LoVo (cell line): ENCODE measurements at regions not wholly inside any gene's neighbourhood (a gene's known extent, or its start where the extent isn't known, plus 50 kb on each side); places are given as distances from the start of the nearest gene placed in this dataset.

ENCODE experiments used
- DNase-seq: peaks from one replicate; pipeline ENCODE4 v3.0.0-alpha.2; 2016; ENCODE audit warnings: low spot score

- DNase-seq: no peak
These were observed 115.0 kb downstream of the RIPK4 start for GRCh38 chr21:41651830-41652229.

DNA sequence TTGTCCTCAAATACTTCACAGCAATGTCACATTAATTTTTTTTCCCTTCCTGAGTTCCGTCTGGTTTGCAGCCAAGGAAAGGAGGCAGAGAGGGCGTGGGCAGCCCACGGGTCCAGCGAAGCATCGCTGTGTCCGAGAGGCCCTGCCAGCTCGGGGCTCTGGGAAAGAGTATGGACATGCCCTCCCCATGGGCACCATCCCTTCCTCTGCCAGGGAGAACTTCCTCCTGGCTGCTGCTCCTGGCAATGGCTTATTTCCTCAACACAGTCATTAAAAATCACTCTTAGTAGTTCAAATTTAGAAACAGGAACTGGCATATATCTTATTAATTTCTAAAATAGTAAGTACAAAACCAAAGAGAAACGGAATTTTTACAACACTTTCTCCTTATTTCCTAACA, 115.4 kb downstream of the RIPK4 start:
- no peak for DNase-seq

DNA sequence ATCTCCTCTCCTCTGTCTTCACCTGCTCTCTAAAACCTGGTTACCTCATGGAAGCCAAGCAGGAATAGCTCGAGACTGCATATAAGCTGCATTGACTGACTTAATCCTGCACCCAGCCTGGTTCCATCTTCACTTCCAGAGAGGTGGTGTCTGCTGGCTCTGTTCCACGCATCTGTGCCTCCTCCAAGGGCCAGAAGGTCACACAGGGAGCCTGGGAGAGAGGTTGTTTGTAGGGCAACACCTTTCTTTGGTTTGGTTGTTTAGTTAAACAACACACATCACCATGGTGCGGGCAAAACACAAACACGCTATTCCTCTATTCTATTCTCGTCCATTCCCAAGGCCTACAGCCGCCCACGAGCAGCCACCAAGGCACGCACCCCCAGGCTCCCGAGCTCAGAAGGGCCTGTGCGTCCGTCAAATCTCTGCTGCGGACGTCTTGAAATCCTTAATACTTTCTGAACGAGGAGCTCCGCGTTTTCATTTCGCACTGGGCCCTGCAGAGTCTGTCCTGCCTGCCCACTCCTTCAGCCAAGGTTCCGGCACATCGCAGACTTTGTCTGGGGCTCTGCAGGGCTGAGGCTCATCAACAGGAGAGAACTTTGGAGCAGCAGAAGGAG, 116.2 kb downstream of the RIPK4 start:
- DNase-seq: no peak

DNA sequence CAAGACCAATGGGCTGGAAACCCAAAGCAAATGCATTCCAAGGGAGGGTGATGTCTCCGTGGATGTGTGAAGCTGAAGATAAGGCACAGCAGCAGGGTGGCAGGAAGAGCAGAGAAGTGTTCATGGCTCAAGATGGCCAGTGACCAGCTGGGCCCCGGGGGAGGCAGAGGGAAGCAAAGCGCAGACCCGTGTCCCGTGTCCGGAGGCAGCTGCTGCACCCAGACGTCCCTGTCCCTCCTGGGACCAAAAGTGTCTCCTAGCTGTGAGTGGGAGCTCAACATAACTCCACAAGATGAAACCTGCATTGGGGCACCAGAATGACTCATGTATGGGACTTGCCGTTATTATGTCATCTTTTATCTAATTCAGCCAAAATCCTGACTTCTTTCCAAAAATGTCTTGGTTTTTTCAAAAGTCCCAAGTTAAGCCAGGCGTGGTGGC, 118.2 kb downstream of the RIPK4 start:
- DNase-seq: no peak

GRCh38 chr21:41647806-41648561, 118.9 kb downstream of the RIPK4 start:
- no peak for DNase-seq

GRCh38 chr21:41643246-41643966, 123.4 kb downstream of the RIPK4 start:
- DNase-seq: no peak

GRCh38 chr21:41641821-41642701, 124.8 kb downstream of the RIPK4 start:
- DNase-seq: peak; percentile 53

DNA sequence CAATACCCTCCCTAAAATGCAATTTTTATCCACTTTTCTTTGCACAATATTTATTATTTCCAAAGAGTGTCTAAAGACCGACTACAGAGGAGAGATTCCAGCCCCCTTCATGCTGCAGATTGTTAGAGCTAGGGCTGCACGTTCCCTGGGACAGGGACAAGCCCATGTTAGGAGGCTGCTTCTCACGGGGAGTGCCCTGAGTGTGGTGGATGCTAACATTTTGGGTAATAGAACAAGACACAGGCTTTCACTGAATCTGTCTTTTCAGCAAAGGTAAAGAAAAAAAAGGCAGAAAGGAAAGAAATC, 125.4 kb downstream of the RIPK4 start:
- no peak for DNase-seq

DNA sequence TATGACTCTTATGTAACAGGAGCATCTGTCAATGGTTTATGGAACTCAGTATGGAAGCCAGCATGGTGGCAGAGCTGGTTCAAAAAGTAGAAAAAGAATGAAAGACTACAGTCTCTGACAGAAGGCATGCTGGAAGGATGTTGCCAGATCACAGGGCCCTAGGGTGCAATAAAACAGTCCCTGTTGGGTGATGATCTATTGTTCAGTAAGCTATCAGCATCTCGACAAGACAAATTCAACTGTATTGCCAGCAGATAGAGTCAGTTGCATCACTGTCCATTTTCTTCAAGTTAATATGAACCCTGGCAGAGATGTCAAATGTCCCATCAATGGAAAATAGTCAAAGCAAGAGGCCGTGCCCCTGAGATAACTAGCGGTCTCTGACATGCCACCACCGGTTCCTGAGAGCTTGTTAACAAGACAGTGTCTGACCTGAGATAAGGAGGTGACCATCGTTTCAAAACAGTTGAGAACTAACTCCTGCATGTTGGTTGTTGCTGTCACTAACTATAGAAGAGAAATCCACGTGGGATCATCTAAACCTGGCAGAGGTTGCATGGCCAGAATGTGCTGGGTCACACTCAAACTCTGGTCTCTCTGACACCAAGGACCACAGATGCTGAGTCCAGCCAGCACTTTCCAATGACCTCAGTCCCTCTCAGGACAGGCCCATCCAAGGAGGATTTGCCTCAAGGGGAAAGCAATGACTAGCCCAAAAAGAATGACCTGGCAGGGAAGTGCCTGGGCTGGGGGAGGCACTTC, 125.9 kb downstream of the RIPK4 start:
- DNase-seq: no peak

DNA sequence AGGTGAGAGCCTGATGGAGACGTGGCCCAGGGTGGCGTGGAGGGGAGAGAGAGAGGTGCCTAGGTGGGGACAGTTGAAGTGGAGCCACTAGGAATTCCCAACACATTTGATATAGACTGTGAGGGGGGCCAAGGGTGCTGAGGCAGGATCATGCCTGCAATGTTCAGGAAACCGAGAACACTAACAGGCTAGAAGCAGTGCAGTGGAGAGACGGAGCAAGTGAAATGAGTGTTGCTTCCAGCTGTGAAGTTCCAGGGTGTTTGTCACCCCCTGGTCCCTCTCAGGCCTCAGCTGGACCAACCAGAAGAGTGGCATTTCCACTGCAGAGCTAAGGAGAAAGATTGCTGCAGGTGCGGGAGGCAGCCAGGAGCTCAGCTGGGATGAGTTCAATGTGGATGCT, 127.1 kb downstream of the RIPK4 start:
- no peak for DNase-seq

DNA sequence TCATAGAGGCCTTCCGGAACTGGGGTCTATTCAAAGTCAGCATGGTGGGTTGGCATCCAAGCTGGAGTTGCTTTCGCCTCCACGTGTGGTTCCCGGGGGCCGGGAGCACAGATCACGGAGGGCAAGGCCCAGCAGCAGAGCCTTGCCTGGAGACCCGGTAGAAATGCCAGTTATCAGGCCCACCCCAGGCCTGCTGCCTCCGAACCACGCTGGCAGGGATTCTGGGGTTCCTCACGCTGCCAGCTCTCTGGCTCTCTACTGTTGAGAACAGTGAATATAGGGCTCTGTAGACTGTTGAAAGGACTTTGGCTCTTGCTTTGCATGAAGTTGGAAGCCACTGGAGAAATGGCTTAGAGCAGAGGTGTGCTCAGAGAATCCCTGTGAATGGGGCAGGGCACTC, 127.5 kb downstream of the RIPK4 start:
- DNase-seq: no peak

GRCh38 chr21:41638201-41638790, 128.6 kb downstream of the RIPK4 start:
- no peak for DNase-seq

GRCh38 chr21:41636636-41637630, 129.0 kb upstream of the TMPRSS2 start:
- no peak for DNase-seq

DNA sequence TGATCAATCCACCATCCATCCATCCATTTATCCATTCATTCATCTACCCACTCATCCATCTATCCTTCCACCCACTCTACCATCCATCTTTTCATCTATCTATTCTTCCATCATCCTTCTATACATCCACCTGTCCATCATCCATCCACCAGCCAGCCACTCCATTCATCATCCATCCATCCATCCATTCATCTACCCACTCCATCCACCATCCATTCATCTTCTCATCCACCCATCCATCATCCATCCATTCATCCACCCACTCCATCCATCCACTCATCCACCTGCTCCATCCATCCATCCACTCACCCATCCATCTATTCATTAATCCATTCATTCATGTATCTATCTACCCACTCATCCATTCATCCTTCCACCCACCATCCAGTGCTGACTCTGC, 127.9 kb upstream of the TMPRSS2 start:
- DNase-seq: no peak

GRCh38 chr21:41634858-41635257, 126.9 kb upstream of the TMPRSS2 start:
- peak; percentile 56 for DNase-seq

GRCh38 chr21:41634211-41634694, 126.3 kb upstream of the TMPRSS2 start:
- peak; percentile 88 for DNase-seq

GRCh38 chr21:41633627-41634026, 125.7 kb upstream of the TMPRSS2 start:
- no peak for DNase-seq

DNA sequence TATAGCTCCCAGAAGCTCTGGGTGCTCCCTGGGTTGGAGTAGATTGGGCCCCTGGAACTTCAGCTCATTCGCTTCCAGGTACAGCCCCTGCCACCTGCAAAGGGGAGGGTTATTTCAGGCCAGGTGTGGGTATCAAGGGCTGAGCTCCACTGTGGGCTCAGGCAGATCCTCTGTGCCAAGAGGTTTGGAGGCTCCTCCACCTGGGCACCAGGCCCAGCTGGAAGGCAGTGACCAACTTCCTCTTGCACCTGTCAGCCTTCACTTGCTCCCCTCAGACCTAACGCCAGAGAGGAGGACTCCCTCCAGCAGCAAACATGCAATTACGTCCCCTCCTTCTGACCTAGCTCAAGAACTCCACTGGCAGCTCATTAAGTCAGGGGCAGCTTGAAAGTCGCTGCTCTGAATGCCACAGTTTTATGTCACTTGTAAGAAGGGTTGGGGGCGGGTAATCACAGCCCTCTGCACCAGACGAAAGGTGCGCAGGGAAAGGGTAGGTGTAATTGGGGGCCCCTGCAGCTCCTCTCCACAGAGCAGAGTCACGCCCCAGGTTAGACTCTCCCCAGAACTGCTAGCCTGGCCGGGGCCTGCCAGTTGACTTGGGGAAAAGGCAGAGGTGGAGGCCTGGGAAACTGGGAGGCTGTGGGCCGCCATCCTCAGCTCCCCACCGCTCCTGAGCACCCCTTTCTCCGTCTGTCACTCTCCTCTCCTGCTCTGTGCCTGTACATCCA, 125.0 kb upstream of the TMPRSS2 start:
- no peak for DNase-seq
